ENCODE measurements at regions not wholly inside any gene's neighbourhood (a gene's known extent, or its start where the extent isn't known, plus 50 kb on each side); places are given as distances from the start of the nearest gene placed in this dataset.

- TF ChIP-seq CTCF (IDR thresholded peaks at IDR 0.05) (no peak), POLR2A (IDR thresholded peaks at IDR 0.05) (no peak)
Measured at GRCh38 chr6:25054469-25054868, 118.7 kb upstream of the RIPOR2 start.
